Activated CD4-positive, alpha-beta T cell treated with anti-CD3 and anti-CD28 coated beads for 1 hour (primary cell): ENCODE measurements at regions not wholly inside any gene's neighbourhood (a gene's known extent, or its start where the extent isn't known, plus 50 kb on each side); places are given as distances from the start of the nearest gene placed in this dataset.
A peak's percentile ranks its signal among the peaks of the same experiment; 100 is the strongest.
"Not testable (repeated sequence)": the region's sequence is repeated elsewhere in the genome, so short reads cannot be mapped to it uniquely, and the experiment has no call there.

ENCODE experiments used
- DNase-seq: peaks from one replicate; pipeline ENCODE4 v3.0.0-alpha.2; 2020

DNA sequence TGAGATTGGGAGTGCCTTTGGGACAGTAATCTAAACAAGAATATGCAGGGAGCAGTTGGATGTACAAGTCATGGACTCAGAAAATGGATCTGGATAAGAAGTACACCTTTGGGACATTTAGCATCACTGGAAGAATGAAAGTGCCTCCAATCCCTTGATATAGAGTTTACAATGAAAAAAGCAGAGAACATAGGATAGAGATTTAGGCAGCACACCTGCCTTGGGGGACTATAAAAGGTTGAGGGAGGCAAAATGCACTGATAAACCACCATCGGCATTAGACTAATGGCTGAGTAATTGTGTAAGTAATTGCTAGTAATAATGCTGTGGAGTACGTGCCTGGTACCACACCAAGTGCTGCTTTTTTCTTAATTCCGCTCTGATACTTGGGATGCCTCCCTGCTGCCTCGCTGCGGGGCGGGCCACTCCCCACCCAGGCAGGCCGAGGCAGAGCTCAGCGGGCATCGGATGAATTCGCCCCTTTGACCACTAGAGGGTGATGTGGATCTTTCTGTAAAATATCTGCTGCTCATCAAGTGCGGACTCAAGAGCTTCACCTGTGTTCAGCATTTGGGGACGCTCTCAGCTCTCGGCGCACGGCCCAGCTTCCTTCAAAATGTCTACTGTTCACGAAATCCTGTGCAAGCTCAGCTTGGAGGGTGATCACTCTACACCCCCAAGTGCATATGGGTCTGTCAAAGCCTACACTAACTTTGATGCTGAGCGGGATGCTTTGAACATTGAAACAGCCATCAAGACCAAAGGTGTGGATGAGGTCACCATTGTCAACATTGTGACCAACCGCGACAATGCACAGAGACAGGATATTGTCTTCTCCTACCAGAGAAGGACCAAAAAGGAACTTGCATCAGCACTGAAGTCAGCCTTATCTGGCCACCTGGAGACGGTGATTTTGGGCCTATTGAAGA, 99.9 kb downstream of the ANKRD18B start:
- peak; percentile 47 for DNase-seq

DNA sequence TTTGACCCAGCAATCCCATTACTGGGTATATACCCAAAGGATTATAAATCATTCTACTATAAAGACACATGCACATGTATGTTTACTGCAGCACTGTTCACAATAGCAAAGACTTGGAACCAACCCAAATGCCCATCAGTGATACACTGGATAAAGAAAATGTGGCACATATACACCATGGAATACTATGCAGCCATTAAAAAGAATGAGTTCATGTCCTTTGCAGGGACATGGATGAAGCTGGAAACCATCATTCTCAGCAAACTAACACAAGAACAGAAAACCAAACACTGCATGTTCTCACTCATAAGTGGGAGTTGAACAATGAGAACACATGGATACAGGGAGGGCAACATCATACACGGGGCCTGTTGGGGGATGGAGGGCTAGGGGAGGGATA, 104.3 kb downstream of the ANKRD18B start:
- not testable (repeated sequence) for DNase-seq

DNA sequence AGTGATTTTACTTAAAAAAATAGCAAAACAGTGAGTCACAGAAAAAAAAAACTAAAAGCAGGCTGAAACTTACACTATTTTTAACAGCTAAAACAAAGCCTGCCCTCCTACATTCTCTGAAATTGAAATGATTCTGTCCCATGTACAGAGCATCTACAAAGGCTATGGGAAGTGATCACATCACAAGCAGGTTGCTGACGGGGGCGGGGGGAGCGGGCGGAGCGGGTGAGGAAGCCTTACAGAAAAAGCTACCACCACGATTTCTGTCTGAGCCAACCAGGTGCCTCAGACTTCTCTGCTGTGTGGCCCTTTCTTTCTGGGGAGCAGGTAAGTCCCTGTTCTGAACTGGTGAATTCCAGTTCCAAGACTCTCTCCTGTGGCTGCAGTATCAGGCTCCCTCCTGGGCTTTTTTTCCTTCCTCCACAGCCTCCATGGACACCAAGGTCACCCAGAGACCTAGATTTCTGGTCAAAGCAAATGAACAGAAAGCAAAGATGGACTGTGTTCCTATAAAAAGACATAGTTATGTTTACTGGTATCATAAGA, 104.9 kb downstream of the ANKRD18B start:
- no peak for DNase-seq

DNA sequence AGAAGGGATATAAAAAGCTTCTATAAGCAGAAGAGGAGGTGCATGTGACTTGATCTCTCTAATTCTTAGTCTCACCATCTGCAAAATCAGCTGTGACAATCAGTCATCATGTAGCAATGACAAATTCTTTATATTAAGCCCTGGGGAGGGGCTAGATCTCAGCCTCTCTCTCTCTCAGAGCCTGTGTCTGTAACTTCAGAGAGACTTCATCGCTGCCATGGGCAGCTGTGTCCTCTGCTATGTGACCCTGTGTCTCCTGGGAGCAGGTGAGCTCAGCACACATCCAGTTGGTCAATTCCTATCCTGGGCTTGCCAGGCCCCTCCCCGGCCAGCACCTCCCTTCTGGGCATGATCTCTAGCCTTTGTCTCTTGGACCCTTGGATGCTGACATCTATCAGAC, 109.6 kb downstream of the ANKRD18B start:
- DNase-seq: no peak

DNA sequence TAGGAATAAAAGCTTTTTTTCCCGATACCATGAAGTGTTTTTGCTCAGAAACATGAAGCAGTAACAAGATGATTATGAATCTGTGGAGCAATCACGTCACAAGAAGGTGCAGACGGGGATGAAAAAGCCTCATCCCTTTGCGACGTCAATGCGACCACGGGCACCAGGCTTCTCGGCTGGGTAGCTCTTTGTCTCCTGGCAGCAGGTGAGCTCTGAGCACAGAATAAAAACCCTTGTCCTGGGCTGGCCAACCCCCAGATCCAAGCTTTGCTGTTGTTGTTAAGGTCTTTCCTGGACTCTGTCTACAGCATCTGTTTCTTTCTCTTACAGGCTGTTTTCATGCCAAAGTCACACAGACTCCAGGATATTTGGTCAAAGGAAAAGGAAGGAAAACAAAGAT, 113.8 kb downstream of the ANKRD18B start:
- DNase-seq: no peak

DNA sequence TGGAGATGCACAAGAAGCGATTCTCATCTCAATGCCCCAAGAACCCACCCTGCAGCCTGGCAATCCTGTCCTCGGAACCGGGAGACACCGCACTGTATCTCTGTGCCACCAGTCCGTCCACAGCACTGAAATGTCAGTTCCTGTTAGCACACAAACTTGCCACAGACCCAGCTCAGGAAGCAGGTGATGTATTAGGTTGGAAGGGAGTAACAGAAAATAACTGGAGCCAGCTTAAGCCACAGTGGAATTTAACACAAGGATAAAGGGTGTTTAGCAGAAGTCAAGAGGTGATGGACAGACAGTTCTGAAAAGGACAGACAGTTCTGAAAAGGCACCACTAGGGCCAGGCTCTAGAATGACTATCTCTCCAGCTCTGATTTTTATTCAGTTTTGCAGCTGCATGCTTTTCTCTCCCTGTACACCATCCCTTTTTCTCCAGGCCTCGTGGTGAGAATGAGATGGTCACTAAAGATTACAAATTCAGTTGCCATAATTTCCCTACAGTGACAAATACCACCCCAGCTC, 114.4 kb downstream of the ANKRD18B start:
- DNase-seq: no peak

DNA sequence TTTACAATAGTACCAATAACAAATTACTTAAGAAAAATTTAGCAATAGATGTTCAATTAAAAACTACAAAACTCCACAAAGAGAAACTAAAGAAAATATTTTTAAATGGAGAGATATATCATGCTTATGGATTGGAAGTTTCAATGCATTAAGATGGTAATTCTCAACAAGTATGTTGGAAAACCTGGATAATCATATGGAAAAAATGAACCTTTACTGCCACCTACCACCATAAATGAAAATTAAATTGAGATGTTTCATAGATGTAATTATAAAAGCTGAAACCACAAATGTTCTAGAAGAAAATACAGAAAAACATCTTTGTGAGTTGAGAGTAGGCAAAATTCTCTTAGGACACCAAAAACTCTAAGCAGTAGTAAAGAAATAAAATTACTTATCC, 121.7 kb downstream of the ANKRD18B start:
- no peak for DNase-seq

DNA sequence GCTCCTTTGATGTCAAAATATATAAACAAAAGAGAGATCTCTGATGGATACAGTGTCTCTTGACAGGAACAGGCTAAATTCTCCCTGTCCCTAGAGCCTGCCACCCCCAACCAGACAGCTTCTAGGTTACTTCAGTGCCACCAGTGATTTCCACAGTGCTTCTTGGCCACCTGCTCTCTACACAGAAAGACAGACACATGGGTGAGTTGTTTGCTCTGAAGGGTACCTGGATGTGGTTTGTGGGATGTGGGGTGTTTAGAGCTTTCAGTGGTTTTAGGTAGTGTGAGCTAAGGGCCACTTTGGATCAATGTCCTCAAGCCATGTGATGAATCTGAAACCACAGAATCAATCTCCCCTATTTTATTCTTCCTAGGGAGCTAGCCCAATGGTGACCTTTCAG, 125.4 kb downstream of the ANKRD18B start:
- DNase-seq: no peak

DNA sequence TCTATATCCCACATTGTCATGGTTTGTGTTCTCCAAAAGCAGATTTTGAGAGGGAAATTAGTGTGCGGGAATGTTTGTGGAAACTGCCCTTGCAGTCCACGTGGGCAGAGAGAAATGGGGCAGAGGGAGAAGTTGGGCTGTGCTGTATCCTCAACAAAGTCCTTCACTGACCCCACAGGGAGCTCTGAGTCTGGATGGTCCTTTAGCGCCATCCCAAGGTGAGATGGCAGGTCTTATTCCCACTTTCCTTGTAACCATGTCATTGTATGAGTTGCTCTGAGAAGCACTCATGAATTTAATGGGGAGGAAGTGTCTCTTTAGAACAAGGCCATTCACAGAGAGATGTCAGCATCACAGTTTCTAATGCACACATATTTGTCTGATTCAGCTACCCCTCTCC, 127.1 kb downstream of the ANKRD18B start:
- DNase-seq: no peak

DNA sequence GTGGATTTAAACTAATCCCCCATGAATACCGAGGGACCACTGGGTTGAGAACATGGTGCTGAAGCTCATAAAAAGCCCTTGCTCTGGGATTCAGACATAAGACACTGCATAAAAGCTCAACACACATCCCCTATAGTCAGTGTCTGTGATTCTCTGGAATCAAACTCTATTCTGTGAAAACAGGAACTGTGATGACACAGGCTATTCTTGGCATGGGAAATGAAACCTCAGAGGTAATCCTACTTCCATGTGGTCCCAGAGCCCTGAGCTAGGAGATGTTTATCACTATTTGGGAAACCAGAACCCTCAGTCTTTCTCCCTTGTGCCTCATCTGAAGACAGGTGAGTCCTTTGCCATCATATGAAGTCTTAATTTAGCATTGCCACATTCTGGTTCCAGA, 135.4 kb upstream of the PRSS3 start:
- no peak for DNase-seq

DNA sequence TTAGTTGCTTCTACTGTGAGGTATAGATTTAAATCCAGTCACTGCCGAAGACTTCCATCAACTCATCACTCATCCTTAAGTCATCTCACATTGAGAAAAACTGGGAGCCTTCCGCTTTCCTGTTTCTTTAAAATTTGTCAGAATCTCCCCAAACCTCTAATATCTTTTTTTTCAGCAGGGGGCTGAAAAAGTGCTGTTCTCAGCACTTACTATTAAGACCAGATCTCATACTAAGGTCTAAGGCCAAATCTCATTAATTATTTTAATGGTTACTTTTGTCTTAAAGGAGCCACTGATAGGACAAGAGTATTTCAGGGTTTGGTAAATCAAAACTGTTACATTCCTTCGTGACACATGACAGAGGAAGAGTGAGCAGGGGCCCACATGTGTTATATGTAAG, 134.6 kb upstream of the PRSS3 start:
- DNase-seq: no peak

DNA sequence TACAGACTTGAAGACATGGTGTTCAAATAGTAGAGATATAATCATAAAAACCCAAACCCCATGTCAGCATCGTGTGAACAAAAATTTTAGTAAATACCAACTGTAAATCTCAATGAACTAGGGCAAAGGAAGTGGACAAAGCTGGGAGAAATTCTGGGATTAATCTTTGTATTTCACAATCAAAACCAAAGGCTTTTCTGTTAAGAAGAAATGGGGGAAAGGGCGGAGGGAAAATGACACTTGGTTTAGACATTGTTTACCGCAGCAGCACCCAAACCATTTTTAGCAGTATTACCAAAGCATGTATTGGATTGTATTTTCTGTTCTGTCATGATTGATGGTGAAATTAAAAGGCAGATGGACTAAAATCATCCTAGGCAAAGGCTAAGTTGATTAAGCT, 134.2 kb upstream of the PRSS3 start:
- no peak for DNase-seq

DNA sequence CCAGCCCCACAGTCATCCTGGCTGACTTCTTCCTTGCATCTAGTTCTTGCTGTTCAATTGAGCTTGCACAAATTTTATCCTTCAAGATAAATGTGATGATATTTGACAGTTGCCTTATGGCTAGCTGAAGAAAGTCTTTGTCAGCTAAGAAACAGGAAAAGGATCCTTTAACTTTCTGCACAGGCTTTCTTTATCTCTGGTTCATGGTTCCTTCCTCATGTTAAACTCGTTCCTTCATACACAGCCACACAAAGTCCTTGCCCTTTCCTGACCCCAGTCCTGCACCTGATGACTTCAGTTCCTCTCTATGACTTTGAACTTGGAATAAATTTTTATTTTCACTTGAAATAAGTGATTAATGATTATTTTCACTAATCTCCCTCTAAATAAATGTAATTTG, 132.5 kb upstream of the PRSS3 start:
- no peak for DNase-seq

DNA sequence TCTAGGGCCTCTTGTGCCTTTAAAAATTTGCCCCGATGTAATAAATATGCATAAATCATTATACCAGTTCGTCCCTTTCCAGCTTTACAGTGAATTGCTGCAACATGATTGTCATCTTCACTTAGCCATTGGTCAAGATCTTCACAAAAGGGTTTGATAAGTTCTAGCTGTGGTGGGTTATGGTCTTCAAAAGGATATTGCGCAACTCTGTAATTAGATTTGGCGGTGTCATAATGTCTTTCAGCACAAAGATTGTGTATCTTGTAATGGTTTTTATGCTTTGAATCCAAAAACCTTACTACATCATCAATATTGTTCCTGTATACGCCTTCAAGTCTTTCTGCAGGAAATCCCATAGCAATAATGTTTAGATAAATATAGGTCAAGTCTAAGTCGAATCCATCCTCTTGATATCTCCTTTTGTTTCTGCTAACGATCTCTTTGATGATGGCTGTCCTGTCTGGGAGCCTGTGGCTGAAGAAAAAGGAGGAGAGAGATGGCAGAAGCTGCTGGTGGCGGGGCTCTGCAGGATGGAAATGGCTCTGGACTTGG, 119.1 kb upstream of the PRSS3 start:
- DNase-seq: not testable (repeated sequence)

DNA sequence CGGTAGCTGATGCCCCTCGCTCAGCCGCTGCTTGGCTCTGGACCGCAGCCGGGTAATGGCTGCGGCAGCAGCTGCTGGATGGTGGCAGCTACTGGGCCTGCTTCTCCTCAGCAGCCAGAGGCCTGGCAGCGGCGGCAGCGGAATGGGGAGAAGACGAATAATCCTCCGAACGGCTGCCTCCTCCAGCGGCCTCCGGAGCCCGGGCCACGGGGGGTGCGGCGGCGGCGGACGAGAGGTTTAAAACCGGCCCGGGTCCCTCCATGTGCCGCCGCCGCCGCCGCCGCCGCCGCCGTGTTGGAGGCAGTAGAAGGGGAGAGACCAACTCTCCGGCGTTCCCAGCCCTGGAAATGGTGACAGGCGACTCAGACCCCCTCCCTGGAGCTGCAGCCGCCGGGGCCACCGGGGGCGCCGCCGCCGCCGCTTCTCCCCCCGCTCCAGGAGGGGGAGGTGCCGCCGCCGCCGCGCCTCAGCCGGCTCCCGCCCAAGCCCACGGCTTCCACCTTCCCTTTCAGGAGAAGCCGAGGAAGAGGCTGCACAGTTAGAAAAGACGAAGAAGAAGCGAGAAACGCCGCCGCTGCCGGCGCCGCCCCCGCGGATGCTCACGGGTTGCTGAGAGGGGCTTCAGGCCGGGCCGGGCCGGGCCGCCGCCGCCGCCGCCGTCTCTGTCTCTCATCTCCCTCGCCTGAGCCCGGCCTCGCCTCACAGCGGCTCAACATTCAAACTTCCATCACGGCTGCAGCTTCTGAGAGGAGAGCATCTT, 118.4 kb upstream of the PRSS3 start:
- DNase-seq: no peak

DNA sequence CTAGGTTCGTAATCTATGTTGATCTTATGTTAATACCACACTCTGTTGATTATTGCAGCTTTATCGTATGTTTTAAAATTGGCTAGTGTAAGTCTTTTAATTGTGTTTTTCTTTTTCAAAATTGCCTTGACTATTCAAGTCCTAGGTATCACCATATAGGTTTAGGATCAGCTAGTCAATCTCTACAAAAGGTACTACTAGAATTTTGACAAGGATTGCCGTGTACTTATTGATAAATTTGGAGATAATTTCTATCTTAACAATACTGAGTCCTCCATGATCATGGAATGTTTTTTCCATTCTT, 117.9 kb upstream of the PRSS3 start:
- DNase-seq: no peak

DNA sequence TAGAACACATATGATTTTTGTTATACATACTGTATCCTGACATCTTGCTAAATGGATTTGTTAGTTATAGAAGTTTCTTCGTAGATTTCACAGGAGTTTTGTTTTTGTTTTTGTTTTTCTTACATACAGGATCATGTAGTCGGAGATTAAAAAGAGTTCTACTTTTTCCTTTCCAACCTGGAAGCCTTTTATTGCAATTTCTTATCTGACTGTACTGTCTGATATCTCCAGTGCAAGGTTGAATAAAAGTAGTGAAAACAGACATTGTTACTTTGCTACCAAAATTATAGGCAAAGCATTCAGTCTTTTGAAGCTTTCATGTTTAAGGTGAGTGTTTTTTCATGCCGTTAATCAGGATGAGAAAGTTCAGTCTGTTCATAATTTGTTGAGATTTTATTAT, 117.4 kb upstream of the PRSS3 start:
- no peak for DNase-seq

DNA sequence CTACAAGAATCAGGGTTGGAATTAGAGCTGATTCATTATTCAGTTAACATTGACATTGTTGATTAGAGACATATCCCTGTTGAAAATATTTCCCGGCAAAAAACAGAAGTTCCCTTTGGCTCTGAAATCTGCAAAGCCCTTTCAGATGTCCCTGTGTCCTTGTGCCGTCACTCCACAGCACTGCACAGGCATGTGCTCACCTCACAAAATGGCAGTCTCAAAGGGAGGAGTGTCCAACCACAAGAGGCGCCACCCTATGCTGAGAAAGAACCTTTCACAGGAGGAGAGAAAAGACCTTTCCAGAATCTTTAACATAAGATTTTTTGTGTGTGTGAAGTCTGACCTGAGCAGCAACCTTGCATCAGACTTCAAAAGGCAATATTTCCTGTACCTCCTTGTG, 112.8 kb upstream of the PRSS3 start:
- no peak for DNase-seq

DNA sequence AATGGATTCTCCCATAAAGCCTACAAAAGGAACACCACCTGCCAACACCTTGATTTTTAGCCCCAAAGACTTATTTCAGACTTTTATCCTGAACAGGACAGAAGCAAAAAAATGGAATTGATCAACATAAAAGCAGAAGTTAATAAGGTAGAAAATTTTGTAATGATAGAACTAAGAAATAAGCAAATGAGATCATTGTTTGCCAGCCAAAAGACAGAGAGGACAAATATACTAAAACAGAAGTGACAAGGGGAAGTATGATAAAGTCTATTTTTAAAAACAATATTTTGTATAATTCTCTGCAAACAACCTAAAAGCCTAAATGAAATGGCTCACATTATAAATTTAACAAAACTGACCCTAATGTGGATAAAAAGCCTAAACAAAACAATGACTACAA, 110.5 kb upstream of the PRSS3 start:
- DNase-seq: no peak

DNA sequence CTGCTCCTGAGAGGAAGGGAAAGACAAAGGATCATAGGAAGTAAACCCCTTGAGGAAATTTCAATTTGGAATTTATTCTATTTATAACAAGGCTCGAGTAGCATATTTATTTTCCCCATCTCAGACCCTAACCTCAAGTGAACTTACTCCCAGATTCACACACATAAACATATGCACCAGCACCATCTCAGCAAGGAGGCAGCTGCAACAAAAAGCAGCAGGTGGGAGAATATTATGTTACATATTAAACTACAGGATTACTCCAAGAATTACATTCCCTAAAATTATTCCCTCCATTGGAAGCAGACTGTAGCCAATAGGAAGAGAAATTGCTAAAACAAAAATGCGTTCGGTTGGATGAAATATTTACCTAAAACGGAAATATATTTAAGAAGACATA, 108.4 kb upstream of the PRSS3 start:
- DNase-seq: no peak

DNA sequence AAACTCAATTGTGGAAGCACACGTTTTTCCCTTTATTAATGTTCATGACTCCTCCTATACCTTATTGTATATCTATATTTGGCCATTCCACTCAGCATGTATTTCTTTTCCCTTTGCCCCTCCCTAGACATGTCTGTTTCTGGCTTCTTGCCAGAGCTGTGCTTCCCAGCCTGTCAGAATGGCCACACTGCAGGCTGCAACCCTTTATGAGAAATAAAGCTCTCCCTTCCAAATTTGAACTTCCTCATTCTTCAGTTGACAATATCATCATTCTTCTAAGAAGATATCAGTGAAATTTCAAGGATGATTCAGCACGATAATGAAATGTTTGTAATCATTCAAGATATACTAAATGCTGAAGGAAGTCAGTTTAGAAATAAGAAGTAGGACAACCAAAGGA, 107.6 kb upstream of the PRSS3 start:
- no peak for DNase-seq

DNA sequence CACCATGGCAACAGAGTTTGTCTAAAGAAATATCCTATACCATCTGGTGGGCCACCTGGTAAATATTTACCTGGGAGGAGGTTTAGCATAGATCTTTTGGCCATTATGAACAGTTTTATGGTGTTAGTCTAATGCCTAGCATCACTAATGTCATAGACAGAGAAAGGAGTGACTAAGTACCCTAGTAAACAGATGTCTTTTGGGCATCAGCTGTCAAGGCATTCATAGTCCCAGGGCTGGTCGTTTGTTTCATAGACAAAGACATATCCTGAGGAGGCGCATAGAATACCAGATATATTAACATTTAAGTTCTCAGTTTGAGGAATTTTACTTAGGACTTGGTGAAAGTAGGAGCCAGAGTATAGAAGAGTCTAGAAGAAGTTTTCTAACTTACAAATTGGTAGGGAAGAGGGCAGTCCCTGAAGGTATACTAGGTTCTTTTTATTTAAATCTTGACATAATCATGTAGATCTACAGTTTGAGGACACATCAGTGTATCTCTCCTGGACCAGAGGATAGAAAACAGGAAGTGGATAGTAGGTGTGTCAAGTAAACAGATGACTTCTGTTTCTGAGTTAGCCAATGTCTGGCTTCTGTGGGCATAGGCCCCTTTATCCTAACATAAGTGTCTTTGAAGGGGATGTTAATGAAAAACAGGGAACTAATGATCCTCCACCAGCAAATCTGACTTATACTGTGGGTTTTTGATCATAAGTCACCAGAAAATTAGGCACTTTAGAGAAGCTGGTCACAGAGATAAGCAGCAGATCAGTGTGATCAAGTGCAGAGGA, 105.0 kb upstream of the PRSS3 start:
- DNase-seq: no peak

DNA sequence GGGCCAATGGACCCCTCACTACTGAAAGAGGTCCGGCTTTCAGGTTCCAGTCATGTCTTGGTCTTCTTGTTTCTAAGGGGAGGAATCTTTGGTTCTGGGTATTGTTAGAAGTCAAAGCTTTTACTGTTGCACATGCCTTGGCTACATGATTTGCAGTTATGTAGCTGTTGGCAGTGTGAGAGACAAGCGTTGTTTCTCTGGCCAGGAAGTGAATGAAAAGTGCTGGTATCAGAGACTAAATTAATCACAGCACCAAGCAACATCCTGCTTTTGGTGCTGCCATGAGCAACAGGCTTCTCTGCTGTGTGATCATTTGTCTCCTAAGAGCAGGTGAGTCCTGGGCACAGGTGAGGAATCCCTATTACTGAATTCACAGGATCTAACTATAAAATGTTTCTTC, 100.1 kb upstream of the PRSS3 start:
- DNase-seq: no peak
